ENCODE measurements at regions not wholly inside any gene's neighbourhood (a gene's known extent, or its start where the extent isn't known, plus 50 kb on each side); places are given as distances from the start of the nearest gene placed in this dataset.

GRCh38 chr6:33927112-33927511, 123.3 kb upstream of the MLN start:
- TF ChIP-seq, protein P1, sequence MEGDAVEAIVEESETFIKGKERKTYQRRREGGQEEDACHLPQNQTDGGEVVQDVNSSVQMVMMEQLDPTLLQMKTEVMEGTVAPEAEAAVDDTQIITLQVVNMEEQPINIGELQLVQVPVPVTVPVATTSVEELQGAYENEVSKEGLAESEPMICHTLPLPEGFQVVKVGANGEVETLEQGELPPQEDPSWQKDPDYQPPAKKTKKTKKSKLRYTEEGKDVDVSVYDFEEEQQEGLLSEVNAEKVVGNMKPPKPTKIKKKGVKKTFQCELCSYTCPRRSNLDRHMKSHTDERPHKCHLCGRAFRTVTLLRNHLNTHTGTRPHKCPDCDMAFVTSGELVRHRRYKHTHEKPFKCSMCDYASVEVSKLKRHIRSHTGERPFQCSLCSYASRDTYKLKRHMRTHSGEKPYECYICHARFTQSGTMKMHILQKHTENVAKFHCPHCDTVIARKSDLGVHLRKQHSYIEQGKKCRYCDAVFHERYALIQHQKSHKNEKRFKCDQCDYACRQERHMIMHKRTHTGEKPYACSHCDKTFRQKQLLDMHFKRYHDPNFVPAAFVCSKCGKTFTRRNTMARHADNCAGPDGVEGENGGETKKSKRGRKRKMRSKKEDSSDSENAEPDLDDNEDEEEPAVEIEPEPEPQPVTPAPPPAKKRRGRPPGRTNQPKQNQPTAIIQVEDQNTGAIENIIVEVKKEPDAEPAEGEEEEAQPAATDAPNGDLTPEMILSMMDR (conservative IDR thresholded peaks at IDR 0.05): no peak
- no peak for TF ChIP-seq EZH2 (IDR thresholded peaks at IDR 0.05; ENCODE audit: low read depth)
